ENCODE measurements at regions not wholly inside any gene's neighbourhood (a gene's known extent, or its start where the extent isn't known, plus 50 kb on each side); places are given as distances from the start of the nearest gene placed in this dataset.

GRCh38 chr6:40671001-40671693 is 84.0 kb upstream of the LRFN2 start:
- TF ChIP-seq, protein P1, sequence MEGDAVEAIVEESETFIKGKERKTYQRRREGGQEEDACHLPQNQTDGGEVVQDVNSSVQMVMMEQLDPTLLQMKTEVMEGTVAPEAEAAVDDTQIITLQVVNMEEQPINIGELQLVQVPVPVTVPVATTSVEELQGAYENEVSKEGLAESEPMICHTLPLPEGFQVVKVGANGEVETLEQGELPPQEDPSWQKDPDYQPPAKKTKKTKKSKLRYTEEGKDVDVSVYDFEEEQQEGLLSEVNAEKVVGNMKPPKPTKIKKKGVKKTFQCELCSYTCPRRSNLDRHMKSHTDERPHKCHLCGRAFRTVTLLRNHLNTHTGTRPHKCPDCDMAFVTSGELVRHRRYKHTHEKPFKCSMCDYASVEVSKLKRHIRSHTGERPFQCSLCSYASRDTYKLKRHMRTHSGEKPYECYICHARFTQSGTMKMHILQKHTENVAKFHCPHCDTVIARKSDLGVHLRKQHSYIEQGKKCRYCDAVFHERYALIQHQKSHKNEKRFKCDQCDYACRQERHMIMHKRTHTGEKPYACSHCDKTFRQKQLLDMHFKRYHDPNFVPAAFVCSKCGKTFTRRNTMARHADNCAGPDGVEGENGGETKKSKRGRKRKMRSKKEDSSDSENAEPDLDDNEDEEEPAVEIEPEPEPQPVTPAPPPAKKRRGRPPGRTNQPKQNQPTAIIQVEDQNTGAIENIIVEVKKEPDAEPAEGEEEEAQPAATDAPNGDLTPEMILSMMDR (IDR thresholded peaks at IDR 0.05 in 2 of 3, conservative IDR thresholded peaks at IDR 0.05 in 1 of 3; ENCODE audit: insufficient read depth in 2 of 3, low read depth in 1 of 3, low read length in 3 of 3) = no peak
- TF ChIP-seq MAFK (IDR thresholded peaks at IDR 0.05; ENCODE audit: low read length) = no peak
- no peak for TF ChIP-seq SPI1 (IDR thresholded peaks at IDR 0.05; ENCODE audit: borderline replicate concordance, low read depth, low read length)
- TF ChIP-seq TAF1 (IDR thresholded peaks at IDR 0.05; ENCODE audit: control insufficient read depth, extremely low read depth, insufficient read depth, low read length, severe bottlenecking) = no peak
- TF ChIP-seq HNRNPH1 (optimal IDR thresholded peaks at IDR 0.05; ENCODE audit: low read depth, low read length) = no peak
- TF ChIP-seq RNF219 (CRISPR knock-in tag; IDR thresholded peaks at IDR 0.05) = no peak
- no peak for TF ChIP-seq MEIS2 (IDR thresholded peaks at IDR 0.05; ENCODE audit: partially characterized antibody)
- TF ChIP-seq HSF4 (CRISPR knock-in tag; IDR thresholded peaks at IDR 0.05; ENCODE audit: borderline replicate concordance) = no peak
- TF ChIP-seq LCOR (CRISPR knock-in tag; IDR thresholded peaks at IDR 0.05) = no peak
